IMR-90 (cell line): ENCODE measurements at regions not wholly inside any gene's neighbourhood (a gene's known extent, or its start where the extent isn't known, plus 50 kb on each side); places are given as distances from the start of the nearest gene placed in this dataset.

Experiments used
- ATAC-seq: fragments of 200-7000 bp; cut with Tn5 transposase; 2 replicates; pipeline ENCODE4 v1.9.1; 2020; ENCODE audit warnings: low read depth, mild to moderate bottlenecking, moderate library complexity
- BruUV-seq: library from RNA; stranded (reverse); fragments of 400-500 nt; replicated peaks from 2 replicates; lab custom pipeline; 2021; lab: Mats Ljungman, UMichigan
- CTCF ChIA-PET: fragments of 300-600 bp; formaldehyde crosslinking; extraction: SDS; loops from one replicate; lab custom pipeline; 2021; ENCODE audit warnings: antibody characterized with exemption; lab: Yijun Ruan, JAX
- POLR2A ChIA-PET: fragments of 300-600 bp; sonication (Branson Sonifier 250); formaldehyde crosslinking; loops from one replicate; lab custom pipeline; 2022; ENCODE audit warnings: antibody characterized with exemption; ENCODE audit not compliant: unreplicated experiment; lab: Charles Lee
- DNase-seq: peaks from one replicate; pipeline ENCODE4 v3.0.0; 2013
- H2AFZ ChIP-seq: replicated peaks from 2 replicates; pipeline ENCODE3; 2013; ENCODE audit warnings: low read length, mild to moderate bottlenecking; ENCODE audit not compliant: poor library complexity
- H2AK5ac ChIP-seq: 2 replicates; pipeline ENCODE4 v1.6.1; 2013; ENCODE audit warnings: low read depth, low read length, inconsistent platforms
- H2AK9ac ChIP-seq: replicated peaks from 2 replicates; pipeline ENCODE3; 2013; ENCODE audit warnings: mild to moderate bottlenecking, low read depth, low read length, moderate library complexity; ENCODE audit not compliant: poor library complexity
- H2BK120ac ChIP-seq: 2 replicates; pipeline ENCODE4 v1.6.1; 2013; ENCODE audit warnings: low read depth, low read length, inconsistent platforms
- H2BK15ac ChIP-seq: 3 replicates; pipeline ENCODE4 v1.6.1; 2013; ENCODE audit warnings: low read depth, low read length, inconsistent platforms
- H2BK20ac ChIP-seq: 2 replicates; pipeline ENCODE4 v1.6.1; 2013; ENCODE audit warnings: low read depth, mild to moderate bottlenecking, inconsistent platforms, low read length, moderate library complexity
- H2BK5ac ChIP-seq: 2 replicates; pipeline ENCODE4 v1.6.1; 2013; ENCODE audit warnings: mild to moderate bottlenecking, low read depth, low read length, inconsistent platforms; ENCODE audit not compliant: poor library complexity, severe bottlenecking
- H3K14ac ChIP-seq: replicated peaks from 2 replicates; pipeline ENCODE4 v1.6.1; 2013; ENCODE audit warnings: low read depth, low read length, inconsistent platforms
- H3K18ac ChIP-seq: 2 replicates; pipeline ENCODE4 v1.6.1; 2013; ENCODE audit warnings: low read depth, low read length, control low read depth
- H3K23ac ChIP-seq: 2 replicates; pipeline ENCODE4 v1.6.1; 2013; ENCODE audit warnings: low read depth, low read length, inconsistent platforms
- H3K27ac ChIP-seq: 2 replicates; pipeline ENCODE4 v1.5.1; 2013; ENCODE audit warnings: mild to moderate bottlenecking, control low read depth, low read length; ENCODE audit not compliant: insufficient read depth
- H3K27me3 ChIP-seq: 2 replicates; pipeline ENCODE4 v1.6.1; 2013; ENCODE audit warnings: low read length; ENCODE audit not compliant: control insufficient read depth, insufficient read depth
- H3K36me3 ChIP-seq: 2 replicates; pipeline ENCODE4 v1.6.1; 2013; ENCODE audit warnings: low read length, mixed read lengths; ENCODE audit not compliant: control insufficient read depth, insufficient read depth
- H3K4ac ChIP-seq: 2 replicates; pipeline ENCODE4 v1.6.1; 2013; ENCODE audit warnings: low read depth, low read length, inconsistent platforms
- H3K4me1 ChIP-seq: 2 replicates; pipeline ENCODE4 v1.6.1; 2013; ENCODE audit warnings: low read length, mixed read lengths; ENCODE audit not compliant: control insufficient read depth, insufficient read depth
- H3K4me2 ChIP-seq: 2 replicates; pipeline ENCODE4 v1.6.1; 2013; ENCODE audit warnings: low read depth, mild to moderate bottlenecking, control low read depth, low read length, moderate library complexity
- H3K4me3 ChIP-seq: 2 replicates; pipeline ENCODE4 v1.5.1; 2013; ENCODE audit warnings: low read depth, mild to moderate bottlenecking, control low read depth, low read length, moderate library complexity; ENCODE audit not compliant: insufficient read depth
- H3K56ac ChIP-seq: 2 replicates; pipeline ENCODE4 v1.6.1; 2013; ENCODE audit warnings: low read length, inconsistent platforms; ENCODE audit not compliant: insufficient read depth; ENCODE audit errors: extremely low read depth
- H3K79me1 ChIP-seq, 2 experiments: 2 replicates each; pipeline ENCODE4 v1.6.1; 2013; ENCODE audit warnings: low read length in 2 of 2, inconsistent platforms in 1 of 2, low read depth in 1 of 2
- H3K9ac ChIP-seq: 2 replicates; pipeline ENCODE4 v1.6.1; 2013; ENCODE audit warnings: low read depth, low read length, control low read depth
- H3K9me1 ChIP-seq: 2 replicates; pipeline ENCODE4 v1.6.1; 2013; ENCODE audit warnings: low read length, inconsistent platforms; ENCODE audit not compliant: insufficient read depth
- H3K9me3 ChIP-seq: 2 replicates; pipeline ENCODE4 v1.6.1; 2013; ENCODE audit warnings: low read length; ENCODE audit not compliant: control insufficient read depth, insufficient read depth
- H4K20me1 ChIP-seq: 2 replicates; pipeline ENCODE4 v1.6.1; 2013; ENCODE audit warnings: low read length, inconsistent platforms; ENCODE audit not compliant: insufficient read depth
- H4K5ac ChIP-seq: 2 replicates; pipeline ENCODE4 v1.6.1; 2013; ENCODE audit warnings: mild to moderate bottlenecking, low read depth, low read length, control low read depth
- H4K8ac ChIP-seq, 2 experiments: 2 replicates each; pipeline ENCODE4 v1.6.1; 2013; ENCODE audit warnings: low read depth in 2 of 2, low read length in 2 of 2, control low read depth in 1 of 2, inconsistent platforms in 1 of 2
- H4K91ac ChIP-seq: 2 replicates; pipeline ENCODE4 v1.6.1; 2013; ENCODE audit warnings: low read depth, low read length, inconsistent platforms; ENCODE audit not compliant: insufficient read depth
- CEBPB ChIP-seq: IDR thresholded peaks from 2 replicates; pipeline ENCODE4 v1.6.1; 2012; ENCODE audit warnings: low read depth, low read length, improper control_type of control experiment
- CTCF ChIP-seq: conservative IDR thresholded peaks from 2 replicates; pipeline ENCODE4 v1.5.1; 2012; ENCODE audit warnings: mild to moderate bottlenecking, low read depth, low read length, improper control_type of control experiment
- ELK1 ChIP-seq: fragments of 150-350 bp; IDR thresholded peaks from 2 replicates; pipeline ENCODE4 v1.6.1; 2016; ENCODE audit warnings: low read depth, mild to moderate bottlenecking, low read length, moderate library complexity, borderline replicate concordance
- MXI1 ChIP-seq: IDR thresholded peaks from 2 replicates; pipeline ENCODE4 v1.6.1; 2012; ENCODE audit warnings: low read depth, mild to moderate bottlenecking, low read length, moderate library complexity, borderline replicate concordance
- NFE2L2 ChIP-seq: fragments of 150-350 bp; IDR thresholded peaks from 2 replicates; pipeline ENCODE4 v1.6.1; 2016; ENCODE audit warnings: low read depth, mild to moderate bottlenecking, low read length
- POLR2A ChIP-seq: IDR thresholded peaks from 2 replicates; pipeline ENCODE4 v1.6.1; 2012; ENCODE audit warnings: mild to moderate bottlenecking, low read depth, low read length
- RAD21 ChIP-seq: IDR thresholded peaks from 2 replicates; pipeline ENCODE4 v1.6.1; 2012; ENCODE audit warnings: low read length, improper control_type of control experiment
- RCOR1 ChIP-seq: IDR thresholded peaks from 2 replicates; pipeline ENCODE4 v1.6.1; 2012; ENCODE audit warnings: mild to moderate bottlenecking, low read length, improper control_type of control experiment; ENCODE audit not compliant: insufficient replicate concordance
- SMC3 ChIP-seq: fragments of 150-350 bp; IDR thresholded peaks from 2 replicates; pipeline ENCODE4 v1.6.1; 2016; ENCODE audit warnings: low read depth, mild to moderate bottlenecking, antibody characterized with exemption, low read length, moderate library complexity
- USF2 ChIP-seq: fragments of 150-350 bp; IDR thresholded peaks from 2 replicates; pipeline ENCODE4 v1.6.1; 2017; ENCODE audit warnings: mild to moderate bottlenecking, antibody characterized with exemption, low read length, low read depth
- WGBS, 2 experiments: methylation state at CpG; one replicate each; pipeline versions ENCODE4 v1.1.5 to v1.1.7; 2013; ENCODE audit warnings: missing lambda C conversion rate in 2 of 2; ENCODE audit not compliant: insufficient read length in 1 of 2; ENCODE audit errors: extremely low coverage in 2 of 2; 5-methylcytosine and 5-hydroxymethylcytosine counted together
- dilution Hi-C: fragments of 300-500 bp; cut with HindIII; formaldehyde crosslinking; loops from one replicate; pipeline ENCODE4 v1.14.3; 2018; ENCODE audit warnings: low sequenced_read_pairs; ENCODE audit not compliant: unreplicated experiment
- in situ Hi-C: fragments of 300-500 bp; cut with MboI; formaldehyde crosslinking; loops from 3 replicates; pipeline ENCODE4 v1.14.3; 2019; ENCODE audit warnings: low sequenced_read_pairs, inconsistent platforms, mixed read lengths
- intact Hi-C: fragments of 100-400 bp; cut with micrococcal nuclease; formaldehyde crosslinking; loops from 2 replicates; pipeline ENCODE4 v1.10.0; 2022

GRCh38 chr9:80521151-80521550 lies 949.4 kb downstream of the TLE4 start:
- H2BK120ac ChIP-seq = no peak overlapping the region
- dilution Hi-C loops = no loop called here
- no peak overlapping the region for H3K23ac ChIP-seq
- H3K9me1 ChIP-seq = no peaks in the 10 kb centered on the region
- H3K79me1 ChIP-seq = no peaks in the 10 kb centered on the region
- no peak overlapping the region for H3K27ac ChIP-seq
- H2AK5ac ChIP-seq = no peak overlapping the region
- H3K27me3 ChIP-seq = no peaks in the 10 kb centered on the region
- H2BK15ac ChIP-seq = no peak overlapping the region
- no peak overlapping the region for H3K14ac ChIP-seq
- ChIA-PET POLR2A (no interaction called here), CTCF (no interaction called here)
- TF ChIP-seq RAD21 (no peak), CEBPB (no peak), USF2 (no peak), NFE2L2 (no peak), SMC3 (no peak), MXI1 (no peak), CTCF (no peak), ELK1 (no peak), RCOR1 (no peak), POLR2A (no peak)
- DNase-seq = no peak
- ATAC-seq = no peak
- no peak overlapping the region for H3K56ac ChIP-seq
- H4K20me1 ChIP-seq = no peaks in the 10 kb centered on the region
- no peak overlapping the region for H3K4me3 ChIP-seq
- no peak overlapping the region for H3K4ac ChIP-seq
- H3K9me3 ChIP-seq = 0 out of 2 replicates have a peak, but pooled peaks cover 4% of the 10 kb centered on the region
- no TSS peak for BruUV-seq
- H2AFZ ChIP-seq = no peak overlapping the region
- no peak overlapping the region for H4K8ac ChIP-seq
- H3K36me3 ChIP-seq = no peaks in the 10 kb centered on the region
- no peak overlapping the region for H3K9ac ChIP-seq
- in situ Hi-C loops = no loop called here
- intact Hi-C loops = no loop called here
- WGBS, 2 experiments = no CpG with 5 or more reads among the region's 3 CpGs
- no peak overlapping the region for H2BK20ac ChIP-seq
- H4K91ac ChIP-seq = no peak overlapping the region
- H3K4me1 ChIP-seq = no peaks in the 10 kb centered on the region
- H3K18ac ChIP-seq = no peak overlapping the region
- no peak overlapping the region for H2BK5ac ChIP-seq
- no peak overlapping the region for H2AK9ac ChIP-seq
- no peak overlapping the region for H4K5ac ChIP-seq
- no peak overlapping the region for H3K4me2 ChIP-seq
